ENCODE measurements at regions not wholly inside any gene's neighbourhood (a gene's known extent, or its start where the extent isn't known, plus 50 kb on each side); places are given as distances from the start of the nearest gene placed in this dataset.

- H3K4me1 Mint-ChIP-seq: peaks cover 12% of the 10 kb centered on the region
Observed at GRCh38 chr7:45238806-45239205, 81.2 kb downstream of the RAMP3 start.

GRCh38 chr7:45239486-45239885 lies 81.9 kb downstream of the RAMP3 start:
- Mint-ChIP-seq H3K27ac (no peak overlapping the region), H3K36me3 (no peaks in the 10 kb centered on the region), H3K9me3 (no peaks in the 10 kb centered on the region), H3K4me1 (peaks cover 19% of the 10 kb centered on the region), H3K4me3 (no peak overlapping the region), H3K27me3 (ENCODE audit: insufficient read depth, low read depth) (peaks cover under 1% of the 10 kb centered on the region)
- Histone ChIP-seq H2AFZ (replicated peaks) (no peak overlapping the region), H3K4me1 (no peaks in the 10 kb centered on the region), H3K36me3 (no peaks in the 10 kb centered on the region), H3K4me2 (no peak overlapping the region), H3F3A (ENCODE audit: low read depth) (no peaks in the 10 kb centered on the region), H3K27me3 (peaks cover 14% of the 10 kb centered on the region), H3K9me3 (ENCODE audit: low read depth) (no peaks in the 10 kb centered on the region), H3K79me2 (ENCODE audit: low read depth) (no peaks in the 10 kb centered on the region), H3K9ac (no peak overlapping the region), H3K4me3 (no peak overlapping the region), H3K27ac (no peak overlapping the region), H4K20me1 (ENCODE audit: low read depth) (no peaks in the 10 kb centered on the region)
- TF ChIP-seq EZH2 (IDR thresholded peaks at IDR 0.05) (no peak), EZH2phosphoT487 (IDR thresholded peaks at IDR 0.05) (no peak), CTCF (IDR thresholded peaks at IDR 0.05) (no peak)
- no peak for DNase-seq (ENCODE audit: low spot score)

More at GRCh38 chr7:45238806-45239205, 81.2 kb downstream of the RAMP3 start:
- H3K27me3 ChIP-seq: peaks cover 21% of the 10 kb centered on the region
- H3K9ac ChIP-seq: no peak overlapping the region
- no peaks in the 10 kb centered on the region for H3F3A ChIP-seq (ENCODE audit: low read depth)
- H3K4me3 ChIP-seq: no peak overlapping the region
- H3K27ac ChIP-seq: no peak overlapping the region
- no peaks in the 10 kb centered on the region for H3K9me3 ChIP-seq (ENCODE audit: low read depth)
- H3K4me1 ChIP-seq: no peaks in the 10 kb centered on the region
- no peak overlapping the region for H2AFZ ChIP-seq (replicated peaks)
- H3K27me3 Mint-ChIP-seq (ENCODE audit: insufficient read depth, low read depth): no peaks in the 10 kb centered on the region
- H3K36me3 Mint-ChIP-seq: no peaks in the 10 kb centered on the region
- H3K79me2 ChIP-seq (ENCODE audit: low read depth): no peaks in the 10 kb centered on the region
- no peak overlapping the region for H3K4me2 ChIP-seq
- no peak for TF ChIP-seq EZH2 (IDR thresholded peaks at IDR 0.05)
- H4K20me1 ChIP-seq (ENCODE audit: low read depth): no peaks in the 10 kb centered on the region
- H3K9me3 Mint-ChIP-seq: no peaks in the 10 kb centered on the region
- no peak for DNase-seq (ENCODE audit: low spot score)
- H3K36me3 ChIP-seq: no peaks in the 10 kb centered on the region
- H3K27ac Mint-ChIP-seq: no peak overlapping the region
- H3K4me3 Mint-ChIP-seq: no peak overlapping the region

GRCh38 chr7:45240273-45240771 lies 82.7 kb downstream of the RAMP3 start:
- DNase-seq (ENCODE audit: low spot score): no peak
- H3K4me1 ChIP-seq: no peaks in the 10 kb centered on the region
- H3K4me2 ChIP-seq: no peak overlapping the region
- H3K79me2 ChIP-seq (ENCODE audit: low read depth): no peaks in the 10 kb centered on the region
- Mint-ChIP-seq H3K27ac (no peak overlapping the region), H3K27me3 (ENCODE audit: insufficient read depth, low read depth) (peaks cover 3% of the 10 kb centered on the region), H3K36me3 (no peaks in the 10 kb centered on the region), H3K4me1 (peaks cover 20% of the 10 kb centered on the region), H3K9me3 (no peaks in the 10 kb centered on the region), H3K4me3 (no peak overlapping the region)
- no peak overlapping the region for H2AFZ ChIP-seq (replicated peaks)
- H3K9ac ChIP-seq: no peak overlapping the region
- peaks cover 12% of the 10 kb centered on the region for H3K27me3 ChIP-seq
- no peaks in the 10 kb centered on the region for H3K36me3 ChIP-seq
- H3K9me3 ChIP-seq (ENCODE audit: low read depth): no peaks in the 10 kb centered on the region
- H3K4me3 ChIP-seq: no peak overlapping the region
- H3F3A ChIP-seq (ENCODE audit: low read depth): no peaks in the 10 kb centered on the region
- TF ChIP-seq EZH2phosphoT487 (IDR thresholded peaks at IDR 0.05): no peak
- no peak for TF ChIP-seq EZH2 (IDR thresholded peaks at IDR 0.05)
- TF ChIP-seq CTCF (IDR thresholded peaks at IDR 0.05): no peak
- no peak overlapping the region for H3K27ac ChIP-seq
- H4K20me1 ChIP-seq (ENCODE audit: low read depth): no peaks in the 10 kb centered on the region

GRCh38 chr7:45240926-45241325 lies 83.3 kb downstream of the RAMP3 start:
- H3K79me2 ChIP-seq (ENCODE audit: low read depth): no peaks in the 10 kb centered on the region
- peaks cover 20% of the 10 kb centered on the region for H3K4me1 Mint-ChIP-seq
- H3K36me3 Mint-ChIP-seq: no peaks in the 10 kb centered on the region
- no peaks in the 10 kb centered on the region for H3K36me3 ChIP-seq
- H3K4me2 ChIP-seq: no peak overlapping the region
- H3K9me3 ChIP-seq (ENCODE audit: low read depth): no peaks in the 10 kb centered on the region
- H3K27me3 ChIP-seq: peaks cover 14% of the 10 kb centered on the region
- no peak overlapping the region for H2AFZ ChIP-seq (replicated peaks)
- no peaks in the 10 kb centered on the region for H3F3A ChIP-seq (ENCODE audit: low read depth)
- TF ChIP-seq CTCF (IDR thresholded peaks at IDR 0.05) (no peak), EZH2phosphoT487 (IDR thresholded peaks at IDR 0.05) (no peak), EZH2 (IDR thresholded peaks at IDR 0.05) (no peak)
- H3K4me1 ChIP-seq: no peaks in the 10 kb centered on the region
- no peak overlapping the region for H3K4me3 ChIP-seq
- H3K9me3 Mint-ChIP-seq: no peaks in the 10 kb centered on the region
- H3K4me3 Mint-ChIP-seq: no peak overlapping the region
- H3K27ac Mint-ChIP-seq: peak overlapping the region; percentile 67
- H3K27ac ChIP-seq: no peak overlapping the region
- peaks cover 4% of the 10 kb centered on the region for H3K27me3 Mint-ChIP-seq (ENCODE audit: insufficient read depth, low read depth)
- H4K20me1 ChIP-seq (ENCODE audit: low read depth): no peaks in the 10 kb centered on the region
- no peak for DNase-seq (ENCODE audit: low spot score)
- no peak overlapping the region for H3K9ac ChIP-seq

Data from neural progenitor cell (in vitro differentiated cells).